Myocyte (in vitro differentiated cells): ENCODE measurements at regions not wholly inside any gene's neighbourhood (a gene's known extent, or its start where the extent isn't known, plus 50 kb on each side); places are given as distances from the start of the nearest gene placed in this dataset.

ENCODE experiments used
- DNase-seq: peaks from one replicate; pipeline ENCODE4 v3.0.0-alpha.2; 2012; ENCODE audit warnings: low read depth

- no peak for DNase-seq
Measured at GRCh38 chr2:120809151-120809550, 73.5 kb downstream of the GLI2 start.

GRCh38 chr2:120809609-120810440 lies 74.2 kb downstream of the GLI2 start:
- DNase-seq: no peak

- no peak for DNase-seq
Measured at GRCh38 chr2:120810639-120811038, 75.0 kb downstream of the GLI2 start.

GRCh38 chr2:120812866-120813265 lies 77.2 kb downstream of the GLI2 start:
- DNase-seq: no peak

- DNase-seq: no peak
Measured at GRCh38 chr2:120814352-120814751, 78.7 kb downstream of the GLI2 start.

GRCh38 chr2:120815292-120815691 lies 79.6 kb downstream of the GLI2 start:
- no peak for DNase-seq

- no peak for DNase-seq
Measured at GRCh38 chr2:120817136-120817955, 81.7 kb downstream of the GLI2 start.

GRCh38 chr2:120817956-120818325 lies 82.3 kb downstream of the GLI2 start:
- no peak for DNase-seq

GRCh38 chr2:120818441-120818920 lies 82.8 kb downstream of the GLI2 start:
- no peak for DNase-seq

- no peak for DNase-seq
Measured at GRCh38 chr2:120819720-120820210, 84.1 kb downstream of the GLI2 start.

- DNase-seq: peak; percentile 13
Measured at GRCh38 chr2:120820263-120820952, 84.7 kb downstream of the GLI2 start.

GRCh38 chr2:120820953-120821279 lies 85.2 kb downstream of the GLI2 start:
- no peak for DNase-seq

- no peak for DNase-seq
Measured at GRCh38 chr2:120821446-120822160, 85.9 kb downstream of the GLI2 start.

GRCh38 chr2:120822933-120823332 lies 87.3 kb downstream of the GLI2 start:
- no peak for DNase-seq

GRCh38 chr2:120823551-120823950 lies 87.9 kb downstream of the GLI2 start:
- no peak for DNase-seq

- DNase-seq: no peak
Measured at GRCh38 chr2:120824246-120824645, 88.6 kb downstream of the GLI2 start.

GRCh38 chr2:120825370-120826259 lies 89.9 kb downstream of the GLI2 start:
- DNase-seq: peak; percentile 88

GRCh38 chr2:120826260-120826648 lies 90.6 kb downstream of the GLI2 start:
- no peak for DNase-seq

GRCh38 chr2:120826716-120827410 lies 91.2 kb downstream of the GLI2 start:
- DNase-seq: no peak
